Lower lobe of right lung (tissue), 2 donors: ENCODE measurements at regions not wholly inside any gene's neighbourhood (a gene's known extent, or its start where the extent isn't known, plus 50 kb on each side); places are given as distances from the start of the nearest gene placed in this dataset.
A peak's percentile ranks its signal among the peaks of the same experiment; 100 is the strongest.

Experiments
- ATAC-seq, 2 donors: fragments of 200-7000 bp; cut with Tn5 transposase; one replicate each; pipeline ENCODE4 v1.9.1; 2020 to 2022; ENCODE audit warnings: mild to moderate bottlenecking in 2 of 2, moderate library complexity in 2 of 2
- DNase-seq: peaks from one replicate; pipeline ENCODE4 v3.0.0-alpha.2; 2020
- H3K27ac ChIP-seq: fragments of 200-600 bp; one replicate; pipeline ENCODE4 v1.8.0; 2022
- H3K27me3 ChIP-seq: fragments of 200-600 bp; one replicate; pipeline ENCODE4 v1.8.0; 2022; ENCODE audit warnings: low read depth
- H3K36me3 ChIP-seq: fragments of 200-600 bp; one replicate; pipeline ENCODE4 v1.8.0; 2022; ENCODE audit warnings: mild to moderate bottlenecking
- H3K4me1 ChIP-seq: fragments of 200-600 bp; one replicate; pipeline ENCODE4 v1.8.0; 2022
- H3K4me3 ChIP-seq: fragments of 200-600 bp; one replicate; pipeline ENCODE4 v1.8.0; 2022; ENCODE audit warnings: mild to moderate bottlenecking
- H3K9me3 ChIP-seq: fragments of 200-600 bp; one replicate; pipeline ENCODE4 v1.8.0; 2022
- CTCF ChIP-seq: fragments of 200-600 bp; IDR thresholded peaks from one replicate; pipeline ENCODE4 v1.8.0; 2022; ENCODE audit warnings: antibody characterized with exemption, mild to moderate bottlenecking
- intact Hi-C: fragments of 100-400 bp; cut with DNase I; formaldehyde crosslinking; loops from one replicate; pipeline ENCODE4 v1.11.0; 2022
- donor health status: DM: no; HTN: yes; CAD: no; lungs with severe emphysema.

GRCh38 chr4:125043486-125043885 lies 271.3 kb upstream of the FAT4 start:
- no peak for ATAC-seq
- Histone ChIP-seq H3K4me1 (no peaks in the 10 kb centered on the region), H3K9me3 (no peaks in the 10 kb centered on the region), H3K27me3 (no peaks in the 10 kb centered on the region), H3K36me3 (no peaks in the 10 kb centered on the region), H3K27ac (no peak overlapping the region), H3K4me3 (no peak overlapping the region)
- no peak for TF ChIP-seq CTCF
- DNase-seq = no peak
- intact Hi-C loops = no loop called here

- no peak for TF ChIP-seq CTCF
- no peak for ATAC-seq
These were observed 272.7 kb upstream of the FAT4 start for GRCh38 chr4:125042041-125042440.

GRCh38 chr4:125041372-125041930 lies 273.3 kb upstream of the FAT4 start:
- intact Hi-C loops = no loop called here
- H3K9me3 ChIP-seq = no peaks in the 10 kb centered on the region
- no peak overlapping the region for H3K4me3 ChIP-seq
- no peaks in the 10 kb centered on the region for H3K27me3 ChIP-seq
- H3K27ac ChIP-seq = no peak overlapping the region
- no peaks in the 10 kb centered on the region for H3K36me3 ChIP-seq
- no peak for TF ChIP-seq CTCF
- no peaks in the 10 kb centered on the region for H3K4me1 ChIP-seq
- DNase-seq (no peak), ATAC-seq (no peak)

More at GRCh38 chr4:125042041-125042440, 272.7 kb upstream of the FAT4 start:
- Histone ChIP-seq H3K27me3 (no peaks in the 10 kb centered on the region), H3K27ac (no peak overlapping the region), H3K36me3 (no peaks in the 10 kb centered on the region), H3K4me3 (no peak overlapping the region), H3K4me1 (no peaks in the 10 kb centered on the region), H3K9me3 (no peaks in the 10 kb centered on the region)
- intact Hi-C loops = no loop called here
- DNase-seq = no peak

GRCh38 chr4:125039550-125039949 lies 275.2 kb upstream of the FAT4 start:
- no peak for TF ChIP-seq CTCF
- Histone ChIP-seq H3K36me3 (no peaks in the 10 kb centered on the region), H3K27me3 (no peaks in the 10 kb centered on the region), H3K9me3 (no peaks in the 10 kb centered on the region), H3K4me1 (no peaks in the 10 kb centered on the region), H3K4me3 (no peak overlapping the region), H3K27ac (no peak overlapping the region)
- intact Hi-C loops = no loop called here
- ATAC-seq (no peak), DNase-seq (no peak)

- Histone ChIP-seq H3K36me3 (no peaks in the 10 kb centered on the region), H3K27ac (no peak overlapping the region), H3K4me1 (no peaks in the 10 kb centered on the region), H3K27me3 (no peaks in the 10 kb centered on the region), H3K4me3 (no peak overlapping the region), H3K9me3 (no peaks in the 10 kb centered on the region)
- ATAC-seq (peak; percentile 86 to 95), DNase-seq (no peak)
- no peak for TF ChIP-seq CTCF
- intact Hi-C loops = no loop called here
These were observed 291.8 kb upstream of the FAT4 start for GRCh38 chr4:125022855-125023501.
